SH-SY5Y (cell line): ENCODE measurements at regions not wholly inside any gene's neighbourhood (a gene's known extent, or its start where the extent isn't known, plus 50 kb on each side); places are given as distances from the start of the nearest gene placed in this dataset.

ENCODE experiments used
- GATA2 ChIP-seq: IDR thresholded peaks from 2 replicates; pipeline ENCODE4 v1.6.1; 2011; ENCODE audit warnings: mild to moderate bottlenecking, low read depth, low read length
- GATA3 ChIP-seq: IDR thresholded peaks from 2 replicates; pipeline ENCODE4 v1.6.1; 2011; ENCODE audit warnings: low read depth, mild to moderate bottlenecking, low read length, moderate library complexity

DNA sequence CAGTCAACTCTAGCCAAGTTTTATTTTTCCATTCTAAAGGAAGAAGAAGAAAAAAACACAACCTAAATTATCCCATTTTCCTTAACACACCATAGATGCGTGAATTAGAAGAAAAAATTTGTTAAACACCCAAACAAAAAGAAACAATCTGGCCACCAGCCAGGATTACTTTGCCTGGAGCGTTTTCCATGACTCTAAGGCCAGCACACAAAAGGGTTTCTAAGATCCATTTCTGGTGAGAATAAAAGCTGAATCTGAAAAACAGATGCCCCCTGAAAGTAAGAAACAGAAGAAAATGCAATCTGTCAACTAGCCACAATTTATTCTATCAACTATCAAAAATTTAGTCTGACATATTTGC, 267.2 kb upstream of the SULF2 start:
- TF ChIP-seq GATA3 (no peak), GATA2 (no peak)
